WTC11 (cell line): ENCODE measurements at regions not wholly inside any gene's neighbourhood (a gene's known extent, or its start where the extent isn't known, plus 50 kb on each side); places are given as distances from the start of the nearest gene placed in this dataset.

Experiments used
- USF2 ChIP-seq: sonication (generic); formaldehyde crosslinking; IDR thresholded peaks from 2 replicates; pipeline ENCODE4 v1.8.1; 2023; ENCODE audit warnings: mild to moderate bottlenecking, missing genetic modification reagents, moderate library complexity
- ZNF671 ChIP-seq: fragments of 250-450 bp; sonication (Bioruptor Pico); IDR thresholded peaks from 2 replicates; pipeline ENCODE4 v1.8.0; 2021; ENCODE audit warnings: mild to moderate bottlenecking
- TF ChIP-seq, protein P1 (sequence below): sonication (generic); formaldehyde crosslinking; IDR thresholded peaks from 2 replicates; pipeline ENCODE4 v1.8.0; 2022; ENCODE audit warnings: missing genetic modification reagents

GRCh38 chr6:163637524-163637923 lies 223.0 kb downstream of the QKI start:
- TF ChIP-seq, protein P1, sequence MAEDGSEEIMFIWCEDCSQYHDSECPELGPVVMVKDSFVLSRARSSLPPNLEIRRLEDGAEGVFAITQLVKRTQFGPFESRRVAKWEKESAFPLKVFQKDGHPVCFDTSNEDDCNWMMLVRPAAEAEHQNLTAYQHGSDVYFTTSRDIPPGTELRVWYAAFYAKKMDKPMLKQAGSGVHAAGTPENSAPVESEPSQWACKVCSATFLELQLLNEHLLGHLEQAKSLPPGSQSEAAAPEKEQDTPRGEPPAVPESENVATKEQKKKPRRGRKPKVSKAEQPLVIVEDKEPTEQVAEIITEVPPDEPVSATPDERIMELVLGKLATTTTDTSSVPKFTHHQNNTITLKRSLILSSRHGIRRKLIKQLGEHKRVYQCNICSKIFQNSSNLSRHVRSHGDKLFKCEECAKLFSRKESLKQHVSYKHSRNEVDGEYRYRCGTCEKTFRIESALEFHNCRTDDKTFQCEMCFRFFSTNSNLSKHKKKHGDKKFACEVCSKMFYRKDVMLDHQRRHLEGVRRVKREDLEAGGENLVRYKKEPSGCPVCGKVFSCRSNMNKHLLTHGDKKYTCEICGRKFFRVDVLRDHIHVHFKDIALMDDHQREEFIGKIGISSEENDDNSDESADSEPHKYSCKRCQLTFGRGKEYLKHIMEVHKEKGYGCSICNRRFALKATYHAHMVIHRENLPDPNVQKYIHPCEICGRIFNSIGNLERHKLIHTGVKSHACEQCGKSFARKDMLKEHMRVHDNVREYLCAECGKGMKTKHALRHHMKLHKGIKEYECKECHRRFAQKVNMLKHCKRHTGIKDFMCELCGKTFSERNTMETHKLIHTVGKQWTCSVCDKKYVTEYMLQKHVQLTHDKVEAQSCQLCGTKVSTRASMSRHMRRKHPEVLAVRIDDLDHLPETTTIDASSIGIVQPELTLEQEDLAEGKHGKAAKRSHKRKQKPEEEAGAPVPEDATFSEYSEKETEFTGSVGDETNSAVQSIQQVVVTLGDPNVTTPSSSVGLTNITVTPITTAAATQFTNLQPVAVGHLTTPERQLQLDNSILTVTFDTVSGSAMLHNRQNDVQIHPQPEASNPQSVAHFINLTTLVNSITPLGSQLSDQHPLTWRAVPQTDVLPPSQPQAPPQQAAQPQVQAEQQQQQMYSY (CRISPR knock-in tag): no peak
- TF ChIP-seq ZNF671 (no peak), USF2 (CRISPR knock-in tag) (no peak)
